ENCODE measurements at regions not wholly inside any gene's neighbourhood (a gene's known extent, or its start where the extent isn't known, plus 50 kb on each side); places are given as distances from the start of the nearest gene placed in this dataset.
"Not testable (repeated sequence)": the region's sequence is repeated elsewhere in the genome, so short reads cannot be mapped to it uniquely, and the experiment has no call there.

- Mint-ChIP-seq H3K4me1 (ENCODE audit: low read depth in 2 of 2) (no peaks in the 10 kb centered on the region), H3K36me3 (ENCODE audit: insufficient read depth) (peaks cover 3% of the 10 kb centered on the region), H3K27ac (no peak overlapping the region), H3K27me3 (no peaks in the 10 kb centered on the region), H3K4me3 (no peak overlapping the region), H3K9me3 (peaks cover 8 to 13% of the 10 kb centered on the region in 2 donors)
- DNase-seq (no peak), ATAC-seq (replicated peaks) (no peak)
These were observed 198.4 kb upstream of the GRM3 start for GRCh38 chr7:86445285-86445684.

DNA sequence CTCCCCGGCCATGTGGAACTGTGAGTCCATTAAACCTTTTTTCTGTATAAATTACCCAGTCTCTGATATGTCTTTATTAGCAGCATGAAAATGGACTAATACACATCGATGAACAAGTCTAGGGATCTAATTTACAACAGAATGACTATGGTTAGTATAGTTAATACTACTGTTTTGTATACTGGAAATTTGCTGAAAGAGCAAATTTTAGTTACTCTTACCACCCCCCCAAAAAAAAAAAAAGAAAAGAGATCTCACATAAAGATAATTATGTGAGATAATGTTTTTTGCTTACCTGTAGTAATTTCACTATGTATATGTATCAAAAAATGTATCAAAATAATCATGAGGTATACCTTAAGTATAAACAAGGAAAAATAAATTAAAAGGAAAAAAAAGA lies 199.5 kb upstream of the GRM3 start:
- Mint-ChIP-seq H3K9me3 (peaks cover 8 to 13% of the 10 kb centered on the region in 2 donors), H3K4me3 (no peak overlapping the region), H3K27ac (no peak overlapping the region), H3K4me1 (ENCODE audit: low read depth in 2 of 2) (no peaks in the 10 kb centered on the region), H3K36me3 (ENCODE audit: insufficient read depth) (peaks cover 3% of the 10 kb centered on the region), H3K27me3 (no peaks in the 10 kb centered on the region)
- ATAC-seq (replicated peaks) (no peak), DNase-seq (no peak)

DNA sequence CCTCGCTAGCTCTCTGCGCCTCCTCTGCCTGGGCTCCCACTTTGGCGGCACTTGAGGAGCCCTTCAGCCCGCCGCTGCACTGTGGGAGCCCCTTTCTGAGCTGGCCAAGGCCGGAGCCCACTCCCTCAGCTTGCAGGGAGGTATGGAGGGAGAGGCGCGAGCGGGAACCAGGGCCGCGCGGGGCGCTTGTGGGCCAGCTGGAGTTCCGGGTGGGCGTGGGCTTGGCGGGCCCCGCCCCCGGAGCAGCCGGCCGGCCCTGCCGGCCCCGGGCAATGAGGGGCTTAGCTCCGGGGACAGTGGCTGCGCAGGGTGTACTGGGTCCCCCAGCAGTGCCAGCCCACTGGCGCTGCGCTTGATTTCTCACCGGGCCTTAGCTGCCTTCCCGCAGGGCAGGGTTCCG lies 203.3 kb upstream of the GRM3 start:
- ATAC-seq (replicated peaks); H3K36me3 Mint-ChIP-seq (ENCODE audit: insufficient read depth); H3K4me3 Mint-ChIP-seq; H3K4me1 Mint-ChIP-seq (ENCODE audit: low read depth in 2 of 2); DNase-seq; H3K27ac Mint-ChIP-seq; H3K27me3 Mint-ChIP-seq: not testable (repeated sequence)
- H3K9me3 Mint-ChIP-seq: peaks cover 7 to 11% of the 10 kb centered on the region in 2 donors

GRCh38 chr7:86437951-86438450 lies 205.7 kb upstream of the GRM3 start:
- H3K36me3 Mint-ChIP-seq (ENCODE audit: insufficient read depth): no peaks in the 10 kb centered on the region
- peaks cover 7 to 16% of the 10 kb centered on the region in 2 donors for H3K9me3 Mint-ChIP-seq
- H3K27me3 Mint-ChIP-seq: no peaks in the 10 kb centered on the region
- H3K27ac Mint-ChIP-seq: no peak overlapping the region
- no peak for DNase-seq
- no peak for ATAC-seq (replicated peaks)
- no peaks in the 10 kb centered on the region for H3K4me1 Mint-ChIP-seq (ENCODE audit: low read depth in 2 of 2)
- no peak overlapping the region for H3K4me3 Mint-ChIP-seq

GRCh38 chr7:86431761-86432160 lies 211.9 kb upstream of the GRM3 start:
- Mint-ChIP-seq H3K9me3 (peaks cover 0 to 16% of the 10 kb centered on the region in 2 donors), H3K27ac (no peak overlapping the region), H3K36me3 (ENCODE audit: insufficient read depth) (no peaks in the 10 kb centered on the region), H3K4me3 (no peak overlapping the region), H3K4me1 (ENCODE audit: low read depth in 2 of 2) (no peaks in the 10 kb centered on the region), H3K27me3 (no peaks in the 10 kb centered on the region)
- no peak for ATAC-seq (replicated peaks)
- no peak for DNase-seq

DNA sequence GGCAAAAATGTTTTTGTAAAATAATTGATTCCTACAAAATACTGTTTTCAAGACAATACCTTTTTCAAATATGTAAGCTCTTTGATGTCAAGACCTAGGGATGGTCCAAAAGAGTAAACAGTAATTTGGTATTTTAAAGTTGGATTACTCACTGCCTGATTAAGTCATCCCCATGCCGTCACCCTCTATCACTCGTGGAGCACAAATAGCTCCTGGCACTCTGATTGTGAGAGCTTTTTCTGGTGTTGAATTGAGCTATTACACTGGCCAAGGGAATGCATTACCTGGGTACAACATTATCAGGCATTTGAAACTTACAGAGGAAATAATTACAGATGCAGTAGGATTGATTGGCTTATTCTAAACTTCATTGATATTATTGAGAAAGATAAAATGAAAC lies 231.9 kb upstream of the GRM3 start:
- Mint-ChIP-seq H3K36me3 (ENCODE audit: insufficient read depth) (no peaks in the 10 kb centered on the region), H3K4me1 (ENCODE audit: low read depth in 2 of 2) (no peaks in the 10 kb centered on the region), H3K27me3 (no peaks in the 10 kb centered on the region), H3K27ac (no peak overlapping the region), H3K9me3 (peaks cover 0 to 4% of the 10 kb centered on the region in 2 donors), H3K4me3 (no peak overlapping the region)
- DNase-seq (no peak), ATAC-seq (replicated peaks) (no peak)

DNA sequence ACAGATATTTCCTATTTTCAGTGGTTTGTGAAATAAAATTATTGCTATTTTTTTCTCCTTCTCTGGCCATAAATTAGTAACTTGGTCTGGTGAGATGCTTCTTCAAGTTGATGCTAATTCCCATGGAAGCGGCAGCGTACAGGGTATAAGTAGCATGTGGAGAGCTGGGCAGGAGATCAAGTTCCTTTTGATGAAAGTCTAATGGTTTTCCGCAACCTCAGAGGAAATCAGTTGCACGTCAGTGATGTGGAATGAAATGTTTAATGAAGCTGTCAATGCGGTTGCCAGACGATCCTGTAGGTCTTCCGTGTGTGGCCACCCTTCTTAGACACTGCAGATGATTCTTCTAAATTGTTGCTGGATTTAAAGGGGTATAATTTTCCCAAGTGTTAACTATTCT lies 236.4 kb upstream of the GRM3 start:
- Mint-ChIP-seq H3K4me1 (ENCODE audit: low read depth in 2 of 2) (no peaks in the 10 kb centered on the region), H3K27me3 (no peaks in the 10 kb centered on the region), H3K27ac (no peak overlapping the region), H3K4me3 (no peak overlapping the region), H3K36me3 (ENCODE audit: insufficient read depth) (no peaks in the 10 kb centered on the region), H3K9me3 (peaks cover 0 to 7% of the 10 kb centered on the region in 2 donors)
- ATAC-seq (replicated peaks): no peak
- DNase-seq: no peak

- H3K36me3 Mint-ChIP-seq (ENCODE audit: insufficient read depth): no peaks in the 10 kb centered on the region
- ATAC-seq (replicated peaks) (no peak), DNase-seq (no peak)
- no peaks in the 10 kb centered on the region for H3K27me3 Mint-ChIP-seq
- H3K27ac Mint-ChIP-seq: no peak overlapping the region
- H3K4me3 Mint-ChIP-seq: no peak overlapping the region
- no peaks in the 10 kb centered on the region for H3K4me1 Mint-ChIP-seq (ENCODE audit: low read depth in 2 of 2)
- H3K9me3 Mint-ChIP-seq: peaks cover 5 to 9% of the 10 kb centered on the region in 2 donors
These were observed 251.9 kb upstream of the GRM3 start for GRCh38 chr7:86391813-86392212.

- not testable (repeated sequence) for ATAC-seq (replicated peaks); H3K4me3 Mint-ChIP-seq; H3K27me3 Mint-ChIP-seq; H3K36me3 Mint-ChIP-seq (ENCODE audit: insufficient read depth); H3K27ac Mint-ChIP-seq; DNase-seq; H3K4me1 Mint-ChIP-seq (ENCODE audit: low read depth in 2 of 2)
- peaks cover 19 to 21% of the 10 kb centered on the region in 2 donors for H3K9me3 Mint-ChIP-seq
These were observed 268.1 kb upstream of the GRM3 start for GRCh38 chr7:86375602-86376001.

DNA sequence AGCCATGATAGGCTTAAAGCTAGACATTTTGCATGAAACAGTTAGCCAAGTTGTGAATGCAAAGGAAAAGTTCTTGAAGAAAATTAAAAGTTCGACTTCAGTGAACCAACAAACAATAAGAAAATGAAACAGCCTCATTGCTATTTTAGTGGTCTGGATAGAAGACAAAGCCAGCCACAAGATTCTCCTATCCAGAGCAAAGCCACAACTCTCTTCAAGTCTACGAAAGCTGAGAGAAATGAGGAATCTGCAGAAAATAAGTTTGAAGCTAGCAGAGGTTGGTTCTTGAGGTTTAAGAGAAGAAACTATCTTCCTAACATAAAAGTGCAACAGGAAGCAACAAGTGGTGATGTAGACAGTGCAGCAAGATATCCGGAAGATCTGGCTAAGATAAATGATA lies 271.4 kb upstream of the GRM3 start:
- no peaks in the 10 kb centered on the region for H3K4me1 Mint-ChIP-seq (ENCODE audit: low read depth in 2 of 2)

GRCh38 chr7:86366946-86367345 lies 276.8 kb upstream of the GRM3 start:
- Mint-ChIP-seq H3K36me3 (ENCODE audit: insufficient read depth) (no peaks in the 10 kb centered on the region), H3K27ac (no peak overlapping the region), H3K9me3 (peaks cover 0 to 7% of the 10 kb centered on the region in 2 donors), H3K27me3 (no peaks in the 10 kb centered on the region), H3K4me3 (no peak overlapping the region), H3K4me1 (ENCODE audit: low read depth in 2 of 2) (no peaks in the 10 kb centered on the region)
- no peak for DNase-seq
- ATAC-seq (replicated peaks): no peak

More for the DNA sequence above, 271.4 kb upstream of the GRM3 start:
- Mint-ChIP-seq H3K27me3 (no peaks in the 10 kb centered on the region), H3K36me3 (ENCODE audit: insufficient read depth) (no peaks in the 10 kb centered on the region), H3K4me3 (no peak overlapping the region), H3K27ac (no peak overlapping the region), H3K9me3 (peaks cover 13 to 14% of the 10 kb centered on the region in 2 donors)
- ATAC-seq (replicated peaks) (no peak), DNase-seq (no peak)

GRCh38 chr7:86340407-86340806 lies 303.3 kb upstream of the GRM3 start:
- H3K27ac Mint-ChIP-seq: not testable (repeated sequence)

DNA sequence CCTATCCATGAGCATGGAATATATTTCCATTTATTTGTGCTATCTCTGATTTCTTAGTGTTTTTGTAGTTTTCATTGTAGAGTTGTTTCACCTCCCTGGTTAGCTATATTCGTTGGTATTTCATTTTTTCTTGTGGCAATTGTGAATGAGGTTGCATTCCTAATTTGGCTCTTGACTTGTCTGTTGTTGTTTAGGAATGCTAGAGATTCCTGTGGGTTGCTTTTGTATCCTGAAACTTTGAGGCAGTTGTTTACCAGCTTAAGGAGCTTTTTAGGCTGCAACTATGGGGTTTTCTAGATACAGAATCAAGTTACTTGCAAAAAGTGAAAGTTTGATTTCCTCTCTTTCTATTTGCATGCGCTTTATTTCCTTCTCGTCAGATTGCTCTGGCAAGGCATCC lies 304.7 kb upstream of the GRM3 start:
- DNase-seq: no peak
- Mint-ChIP-seq H3K27me3 (no peaks in the 10 kb centered on the region), H3K4me1 (ENCODE audit: low read depth in 2 of 2) (no peaks in the 10 kb centered on the region), H3K27ac (no peak overlapping the region), H3K9me3 (no peaks in the 10 kb centered on the region), H3K36me3 (ENCODE audit: insufficient read depth) (no peaks in the 10 kb centered on the region), H3K4me3 (no peak overlapping the region)
- no peak for ATAC-seq (replicated peaks)

More at GRCh38 chr7:86340407-86340806, 303.3 kb upstream of the GRM3 start:
- not testable (repeated sequence) for ATAC-seq (replicated peaks); H3K4me3 Mint-ChIP-seq; H3K27me3 Mint-ChIP-seq; DNase-seq; H3K36me3 Mint-ChIP-seq (ENCODE audit: insufficient read depth); H3K9me3 Mint-ChIP-seq; H3K4me1 Mint-ChIP-seq (ENCODE audit: low read depth in 2 of 2)

- ATAC-seq (replicated peaks): no peak
- Mint-ChIP-seq H3K27ac (no peak overlapping the region), H3K4me3 (no peak overlapping the region)
These were observed 314.8 kb upstream of the GRM3 start for GRCh38 chr7:86328801-86329433.

More at GRCh38 chr7:86328801-86329433, 314.8 kb upstream of the GRM3 start:
- Mint-ChIP-seq H3K36me3 (ENCODE audit: insufficient read depth) (no peaks in the 10 kb centered on the region), H3K27me3 (no peaks in the 10 kb centered on the region), H3K4me1 (ENCODE audit: low read depth in 2 of 2) (no peaks in the 10 kb centered on the region), H3K9me3 (peaks cover 0 to 1% of the 10 kb centered on the region in 2 donors)
- DNase-seq: no peak
